Stimulated activated CD4-positive, alpha-beta T cell treated with anti-CD3 and anti-CD28 coated beads, TNF-alpha, amount 100 ng/mL, for 48 hours (primary cell): ENCODE measurements at regions not wholly inside any gene's neighbourhood (a gene's known extent, or its start where the extent isn't known, plus 50 kb on each side); places are given as distances from the start of the nearest gene placed in this dataset.
"Not testable (repeated sequence)": the region's sequence is repeated elsewhere in the genome, so short reads cannot be mapped to it uniquely, and the experiment has no call there.

Experiments used
- DNase-seq, 3 donors: peaks; one replicate each; pipeline ENCODE4 v3.0.0-alpha.2; 2020; ENCODE audit warnings: low read depth in 3 of 3

GRCh38 chr9:78438211-78438610, 141.3 kb downstream of the PSAT1 start:
- DNase-seq = no peak

- no peak for DNase-seq
Measured at GRCh38 chr9:78438780-78439179, 141.9 kb downstream of the PSAT1 start.

GRCh38 chr9:78439190-78439865, 142.4 kb downstream of the PSAT1 start:
- peak; percentile 32 to 60 (median 41) for DNase-seq

GRCh38 chr9:78439866-78440830, 143.2 kb downstream of the PSAT1 start:
- no peak for DNase-seq

- no peak for DNase-seq
Measured at GRCh38 chr9:78441396-78441795, 144.5 kb downstream of the PSAT1 start.

GRCh38 chr9:78441822-78442431, 145.0 kb downstream of the PSAT1 start:
- no peak for DNase-seq

GRCh38 chr9:78442577-78442976, 145.7 kb downstream of the PSAT1 start:
- DNase-seq = not testable (repeated sequence)

- DNase-seq = no peak
Measured at GRCh38 chr9:78443946-78444345, 147.0 kb downstream of the PSAT1 start.

- no peak for DNase-seq
Measured at GRCh38 chr9:78448960-78449673, 152.2 kb downstream of the PSAT1 start.

GRCh38 chr9:78453450-78453849, 156.5 kb downstream of the PSAT1 start:
- DNase-seq = no peak

GRCh38 chr9:78462611-78463010, 165.7 kb downstream of the PSAT1 start:
- DNase-seq = no peak

GRCh38 chr9:78463750-78464149, 166.8 kb downstream of the PSAT1 start:
- no peak for DNase-seq

- no peak for DNase-seq
Measured at GRCh38 chr9:78468231-78468630, 171.3 kb downstream of the PSAT1 start.

- DNase-seq = no peak
Measured at GRCh38 chr9:78468974-78469576, 172.2 kb downstream of the PSAT1 start.

- no peak for DNase-seq
Measured at GRCh38 chr9:78470216-78470615, 173.3 kb downstream of the PSAT1 start.

GRCh38 chr9:78470741-78471140, 173.8 kb downstream of the PSAT1 start:
- DNase-seq = no peak

- DNase-seq = no peak
Measured at GRCh38 chr9:78472111-78472510, 175.2 kb downstream of the PSAT1 start.

GRCh38 chr9:78479441-78479840, 182.5 kb downstream of the PSAT1 start:
- no peak for DNase-seq

GRCh38 chr9:78486661-78487060, 189.7 kb downstream of the PSAT1 start:
- no peak for DNase-seq

- DNase-seq = no peak
Measured at GRCh38 chr9:78490231-78490630, 193.3 kb downstream of the PSAT1 start.

GRCh38 chr9:78491402-78491801, 194.5 kb downstream of the PSAT1 start:
- DNase-seq = no peak
